ENCODE measurements at regions not wholly inside any gene's neighbourhood (a gene's known extent, or its start where the extent isn't known, plus 50 kb on each side); places are given as distances from the start of the nearest gene placed in this dataset.

GRCh38 chr5:174413567-174414314 is 310.6 kb upstream of the MSX2 start:
- H3K4me3 ChIP-seq: no peak overlapping the region
- no peaks in the 10 kb centered on the region for H3K9me3 ChIP-seq
- H3K27ac ChIP-seq: no peak overlapping the region
- no peaks in the 10 kb centered on the region for H3K27me3 ChIP-seq
- H3K4me1 ChIP-seq (ENCODE audit: insufficient read depth): no peaks in the 10 kb centered on the region
- WGBS, 3 donors: 33 to 45% (median 44%) methylated on average over 10 of the region's 10 CpGs
- intact Hi-C loops (cut with DNase I): no loop called here
- TF ChIP-seq CTCF (IDR thresholded peaks at IDR 0.05) (no peak), EP300 (IDR thresholded peaks at IDR 0.05) (no peak), POLR2A (IDR thresholded peaks at IDR 0.05) (no peak)
- no peaks in the 10 kb centered on the region for H3K36me3 ChIP-seq
- DNase-seq: no peak

GRCh38 chr5:174414315-174414710 is 310.1 kb upstream of the MSX2 start:
- DNase-seq: no peak
- intact Hi-C loops (cut with DNase I): no loop called here
- H3K9me3 ChIP-seq: no peaks in the 10 kb centered on the region
- H3K4me3 ChIP-seq: no peak overlapping the region
- no peaks in the 10 kb centered on the region for H3K4me1 ChIP-seq (ENCODE audit: insufficient read depth)
- WGBS, 3 donors: 22 to 38% (median 28%) methylated on average over 1 of the region's 1 CpG
- H3K27ac ChIP-seq: no peak overlapping the region
- no peaks in the 10 kb centered on the region for H3K36me3 ChIP-seq
- TF ChIP-seq CTCF (IDR thresholded peaks at IDR 0.05) (no peak), EP300 (IDR thresholded peaks at IDR 0.05) (no peak), POLR2A (IDR thresholded peaks at IDR 0.05) (no peak)
- no peaks in the 10 kb centered on the region for H3K27me3 ChIP-seq

- DNase-seq: no peak
- no peak overlapping the region for H3K27ac ChIP-seq
- H3K9me3 ChIP-seq: no peaks in the 10 kb centered on the region
- H3K27me3 ChIP-seq: no peaks in the 10 kb centered on the region
- no peaks in the 10 kb centered on the region for H3K36me3 ChIP-seq
- no peak overlapping the region for H3K4me3 ChIP-seq
- WGBS, 3 donors: 1 to 3% (median 2%) methylated on average over 18 of the region's 18 CpGs
- no peaks in the 10 kb centered on the region for H3K4me1 ChIP-seq (ENCODE audit: insufficient read depth)
- intact Hi-C loops (cut with DNase I): no loop called here
- TF ChIP-seq CTCF (IDR thresholded peaks at IDR 0.05) (no peak), POLR2A (IDR thresholded peaks at IDR 0.05) (no peak), EP300 (IDR thresholded peaks at IDR 0.05) (no peak)
These were observed 305.4 kb upstream of the MSX2 start for GRCh38 chr5:174418809-174419539.

GRCh38 chr5:174419540-174420132 is 304.7 kb upstream of the MSX2 start:
- no peaks in the 10 kb centered on the region for H3K4me1 ChIP-seq (ENCODE audit: insufficient read depth)
- no peaks in the 10 kb centered on the region for H3K27me3 ChIP-seq
- no peak overlapping the region for H3K27ac ChIP-seq
- no peak overlapping the region for H3K4me3 ChIP-seq
- no peaks in the 10 kb centered on the region for H3K9me3 ChIP-seq
- intact Hi-C loops (cut with DNase I): loop anchor here in 2 of 4 donors (5.0 to 10.0 kb wide), 2 partner anchors 375 to 518 kb away; no protein-coding TSS in a partner anchor
- TF ChIP-seq CTCF (IDR thresholded peaks at IDR 0.05) (peak in 2 of 3 donors; percentile 27 to 50), EP300 (IDR thresholded peaks at IDR 0.05) (no peak)
- 13 to 16% (median 15%) methylated on average over 17 of the region's 17 CpGs for WGBS, 3 donors
- peak; percentile 60 to 87 (median 65) for DNase-seq
- H3K36me3 ChIP-seq: no peaks in the 10 kb centered on the region
